Activated T-cell treated with anti-CD3 and anti-CD28 coated beads, Interleukin-2, amount 50 U/mL, for 4 hours (primary cell): ENCODE measurements at regions not wholly inside any gene's neighbourhood (a gene's known extent, or its start where the extent isn't known, plus 50 kb on each side); places are given as distances from the start of the nearest gene placed in this dataset.

Experiments used
- ATAC-seq, 2 donors: fragments of 200-7000 bp; cut with Tn5 transposase; one replicate each; pipeline ENCODE4 v1.10.0; 2021
- DNase-seq: peaks from one replicate; pipeline ENCODE4 v3.0.0-alpha.2; 2020
- H3K27me3 Mint-ChIP-seq: one replicate; pipeline ENCODE4 v1.8.0; 2021; ENCODE audit warnings: low read depth, mixed read lengths
- H3K36me3 Mint-ChIP-seq: one replicate; pipeline ENCODE4 v1.8.0; 2022; ENCODE audit warnings: mixed read lengths; ENCODE audit not compliant: insufficient read depth
- H3K4me1 Mint-ChIP-seq: one replicate; pipeline ENCODE4 v1.8.0; 2021; ENCODE audit warnings: low read depth, mixed read lengths
- H3K4me3 Mint-ChIP-seq: one replicate; pipeline ENCODE4 v1.8.0; 2021; ENCODE audit warnings: mild to moderate bottlenecking, moderate library complexity, mixed read lengths
- H3K9me3 Mint-ChIP-seq: one replicate; pipeline ENCODE4 v1.8.0; 2021; ENCODE audit warnings: mixed read lengths

GRCh38 chr10:78860260-78860914, 208.4 kb upstream of the ZMIZ1 start:
- Mint-ChIP-seq H3K4me3 (no peak overlapping the region), H3K4me1 (no peaks in the 10 kb centered on the region), H3K27me3 (peaks cover 4% of the 10 kb centered on the region)

GRCh38 chr10:78861529-78862327, 207.0 kb upstream of the ZMIZ1 start:
- DNase-seq (no peak), ATAC-seq (no peak)
- Mint-ChIP-seq H3K27me3 (peaks cover 4% of the 10 kb centered on the region), H3K9me3 (no peaks in the 10 kb centered on the region), H3K36me3 (no peaks in the 10 kb centered on the region), H3K4me3 (no peak overlapping the region), H3K4me1 (no peaks in the 10 kb centered on the region)

More at GRCh38 chr10:78860260-78860914, 208.4 kb upstream of the ZMIZ1 start:
- Mint-ChIP-seq H3K9me3 (no peaks in the 10 kb centered on the region), H3K36me3 (no peaks in the 10 kb centered on the region)
- DNase-seq (no peak), ATAC-seq (no peak)

- H3K36me3 Mint-ChIP-seq, result no peaks in the 10 kb centered on the region
- no peak overlapping the region for H3K4me3 Mint-ChIP-seq
- H3K27me3 Mint-ChIP-seq, result peaks cover 4% of the 10 kb centered on the region
- no peaks in the 10 kb centered on the region for H3K9me3 Mint-ChIP-seq
- no peaks in the 10 kb centered on the region for H3K4me1 Mint-ChIP-seq
- ATAC-seq, result no peak
- DNase-seq, result no peak
These were observed 206.5 kb upstream of the ZMIZ1 start for GRCh38 chr10:78862328-78862640.

- Mint-ChIP-seq H3K4me1 (no peaks in the 10 kb centered on the region), H3K4me3 (no peak overlapping the region), H3K9me3 (no peaks in the 10 kb centered on the region), H3K27me3 (peaks cover 4% of the 10 kb centered on the region), H3K36me3 (no peaks in the 10 kb centered on the region)
- ATAC-seq (no peak), DNase-seq (no peak)
These were observed 205.4 kb upstream of the ZMIZ1 start for GRCh38 chr10:78863140-78863905.

- Mint-ChIP-seq H3K9me3 (no peaks in the 10 kb centered on the region), H3K4me3 (no peak overlapping the region), H3K4me1 (no peaks in the 10 kb centered on the region), H3K36me3 (no peaks in the 10 kb centered on the region), H3K27me3 (peaks cover 4% of the 10 kb centered on the region)
- DNase-seq (no peak), ATAC-seq (no peak)
These were observed 204.9 kb upstream of the ZMIZ1 start for GRCh38 chr10:78863906-78864239.

GRCh38 chr10:78864761-78865537, 203.8 kb upstream of the ZMIZ1 start:
- H3K9me3 Mint-ChIP-seq, result no peaks in the 10 kb centered on the region
- no peak overlapping the region for H3K4me3 Mint-ChIP-seq
- H3K27me3 Mint-ChIP-seq, result peaks cover 4% of the 10 kb centered on the region
- DNase-seq (no peak), ATAC-seq (no peak)
- H3K4me1 Mint-ChIP-seq, result no peaks in the 10 kb centered on the region
- H3K36me3 Mint-ChIP-seq, result no peaks in the 10 kb centered on the region

GRCh38 chr10:78865538-78865875, 203.3 kb upstream of the ZMIZ1 start:
- no peak overlapping the region for H3K4me3 Mint-ChIP-seq
- ATAC-seq (no peak), DNase-seq (no peak)
- no peaks in the 10 kb centered on the region for H3K9me3 Mint-ChIP-seq
- H3K27me3 Mint-ChIP-seq, result peaks cover 9% of the 10 kb centered on the region
- H3K4me1 Mint-ChIP-seq, result no peaks in the 10 kb centered on the region
- no peaks in the 10 kb centered on the region for H3K36me3 Mint-ChIP-seq

- no peak for DNase-seq
- Mint-ChIP-seq H3K4me3 (no peak overlapping the region), H3K36me3 (no peaks in the 10 kb centered on the region), H3K4me1 (no peaks in the 10 kb centered on the region), H3K9me3 (no peaks in the 10 kb centered on the region), H3K27me3 (peaks cover 9% of the 10 kb centered on the region)
- ATAC-seq, result no peak
These were observed 202.6 kb upstream of the ZMIZ1 start for GRCh38 chr10:78865931-78866717.

GRCh38 chr10:78866731-78867554, 201.8 kb upstream of the ZMIZ1 start:
- ATAC-seq (no peak), DNase-seq (no peak)
- Mint-ChIP-seq H3K36me3 (no peaks in the 10 kb centered on the region), H3K9me3 (no peaks in the 10 kb centered on the region), H3K27me3 (peaks cover 9% of the 10 kb centered on the region), H3K4me3 (no peak overlapping the region), H3K4me1 (no peaks in the 10 kb centered on the region)

- no peak overlapping the region for H3K4me3 Mint-ChIP-seq
- DNase-seq, result no peak
- H3K27me3 Mint-ChIP-seq, result peaks cover 11% of the 10 kb centered on the region
- no peaks in the 10 kb centered on the region for H3K4me1 Mint-ChIP-seq
- no peaks in the 10 kb centered on the region for H3K36me3 Mint-ChIP-seq
- ATAC-seq, result no peak
- no peaks in the 10 kb centered on the region for H3K9me3 Mint-ChIP-seq
These were observed 201.2 kb upstream of the ZMIZ1 start for GRCh38 chr10:78867555-78867939.

GRCh38 chr10:78868048-78868447, 200.7 kb upstream of the ZMIZ1 start:
- no peaks in the 10 kb centered on the region for H3K4me1 Mint-ChIP-seq
- no peak overlapping the region for H3K4me3 Mint-ChIP-seq
- ATAC-seq (no peak), DNase-seq (no peak)
- H3K9me3 Mint-ChIP-seq, result no peaks in the 10 kb centered on the region
- H3K27me3 Mint-ChIP-seq, result peaks cover 8% of the 10 kb centered on the region
- H3K36me3 Mint-ChIP-seq, result no peaks in the 10 kb centered on the region

GRCh38 chr10:78868456-78868855, 200.3 kb upstream of the ZMIZ1 start:
- Mint-ChIP-seq H3K4me3 (no peak overlapping the region), H3K36me3 (no peaks in the 10 kb centered on the region), H3K27me3 (peaks cover 8% of the 10 kb centered on the region), H3K9me3 (no peaks in the 10 kb centered on the region), H3K4me1 (no peaks in the 10 kb centered on the region)
- ATAC-seq, result no peak
- no peak for DNase-seq

- Mint-ChIP-seq H3K27me3 (peaks cover 10% of the 10 kb centered on the region), H3K4me1 (peaks cover 1% of the 10 kb centered on the region), H3K4me3 (no peak overlapping the region), H3K9me3 (no peaks in the 10 kb centered on the region), H3K36me3 (no peaks in the 10 kb centered on the region)
- DNase-seq (no peak), ATAC-seq (no peak)
These were observed 199.9 kb upstream of the ZMIZ1 start for GRCh38 chr10:78868861-78869260.
